HG02973 (cell line): ENCODE measurements at regions not wholly inside any gene's neighbourhood (a gene's known extent, or its start where the extent isn't known, plus 50 kb on each side); places are given as distances from the start of the nearest gene placed in this dataset.

Experiments used
- ATAC-seq: cut with Tn5 transposase; IDR thresholded peaks from one replicate; pipeline ENCODE4 v1.9.1; 2021; ENCODE audit warnings: moderate library complexity; ENCODE audit not compliant: unreplicated experiment

DNA sequence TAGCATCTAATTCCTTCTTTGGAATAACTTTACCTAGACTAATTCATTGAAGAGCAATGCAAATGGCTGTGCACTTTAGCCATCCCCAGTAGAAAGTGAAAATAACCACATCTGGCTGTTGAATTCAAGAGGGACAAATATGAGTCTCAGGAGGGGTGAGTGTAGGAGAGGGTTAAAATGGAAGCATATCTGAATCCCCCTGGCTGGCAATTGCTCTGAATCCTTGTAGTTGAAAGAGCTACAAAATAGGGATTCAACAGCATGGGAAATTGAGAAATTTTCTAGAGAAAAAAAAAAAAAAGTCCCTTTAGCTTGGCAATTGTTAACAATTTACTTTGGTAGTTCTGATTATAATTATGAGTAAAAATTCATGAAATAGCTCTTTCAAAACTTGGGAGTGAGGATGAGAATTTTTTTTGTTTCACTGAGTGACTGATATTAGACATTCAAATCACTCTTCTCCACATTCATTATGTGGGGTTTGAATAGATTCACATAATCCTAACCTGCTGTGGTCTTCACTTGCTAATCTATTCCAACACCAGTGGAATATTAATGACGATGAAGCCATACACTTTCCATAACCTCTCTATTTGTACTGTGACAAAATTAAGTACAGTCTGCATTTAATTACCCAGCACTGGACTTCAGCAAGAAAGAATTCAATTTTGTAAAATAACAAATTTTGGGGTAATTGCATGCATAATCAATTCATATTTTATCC lies 569.0 kb upstream of the MCTP2 start:
- ATAC-seq: no peak

DNA sequence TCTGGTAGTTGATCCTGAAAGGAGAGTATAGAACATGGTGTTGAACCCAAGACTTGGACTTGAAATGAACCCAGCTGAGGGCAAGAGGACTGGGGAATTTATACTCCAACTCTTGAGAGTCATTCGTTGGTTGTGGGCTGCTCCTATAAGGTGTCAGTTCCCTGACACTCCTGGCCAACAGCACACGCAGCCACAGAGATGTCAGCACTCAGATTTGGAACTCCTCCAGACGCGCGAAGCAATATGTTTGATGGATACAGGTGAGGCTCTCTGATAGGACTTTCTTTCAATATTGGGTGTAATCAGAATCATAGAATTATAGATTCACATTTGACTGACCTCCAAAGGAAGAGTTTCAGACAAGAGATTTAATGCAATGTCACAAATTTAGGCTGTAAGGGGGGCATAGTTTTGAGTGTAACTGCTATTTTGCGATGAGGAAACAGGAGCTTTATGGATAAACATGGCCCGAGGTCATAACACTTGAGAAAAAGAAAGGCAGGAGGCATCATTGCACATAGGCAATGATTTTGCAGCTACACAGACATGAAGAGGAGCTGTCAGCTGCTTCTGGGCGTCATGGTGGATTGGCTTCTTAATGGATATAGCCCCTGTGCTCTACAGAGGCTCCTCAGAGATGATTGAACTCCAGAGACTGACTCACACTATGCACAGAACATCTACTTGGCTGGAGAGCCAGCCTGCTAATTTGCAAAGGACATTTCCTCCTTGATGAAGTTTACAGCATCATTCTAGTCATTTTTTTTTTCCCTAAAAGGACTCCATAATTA lies 569.2 kb upstream of the RGMA start:
- no peak for ATAC-seq

DNA sequence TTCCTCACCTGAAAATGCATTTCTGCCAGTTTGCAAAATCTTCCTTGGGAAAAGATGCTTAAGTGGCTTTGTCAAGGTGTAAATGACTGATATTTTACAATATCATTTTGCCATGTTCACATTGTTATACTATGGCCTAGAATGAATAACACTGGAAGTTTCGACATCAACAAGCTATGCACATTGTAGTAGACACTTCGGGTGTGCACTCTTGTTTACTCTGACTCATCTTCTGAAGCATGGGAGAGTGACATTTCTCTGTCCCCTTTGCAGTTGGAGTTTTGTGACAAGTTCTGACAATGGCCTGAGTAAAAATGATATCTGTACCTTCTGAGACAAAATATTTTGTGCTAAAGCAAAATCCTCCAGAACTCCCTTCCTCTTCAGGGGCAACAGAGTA lies 567.0 kb upstream of the RGMA start:
- no peak for ATAC-seq

DNA sequence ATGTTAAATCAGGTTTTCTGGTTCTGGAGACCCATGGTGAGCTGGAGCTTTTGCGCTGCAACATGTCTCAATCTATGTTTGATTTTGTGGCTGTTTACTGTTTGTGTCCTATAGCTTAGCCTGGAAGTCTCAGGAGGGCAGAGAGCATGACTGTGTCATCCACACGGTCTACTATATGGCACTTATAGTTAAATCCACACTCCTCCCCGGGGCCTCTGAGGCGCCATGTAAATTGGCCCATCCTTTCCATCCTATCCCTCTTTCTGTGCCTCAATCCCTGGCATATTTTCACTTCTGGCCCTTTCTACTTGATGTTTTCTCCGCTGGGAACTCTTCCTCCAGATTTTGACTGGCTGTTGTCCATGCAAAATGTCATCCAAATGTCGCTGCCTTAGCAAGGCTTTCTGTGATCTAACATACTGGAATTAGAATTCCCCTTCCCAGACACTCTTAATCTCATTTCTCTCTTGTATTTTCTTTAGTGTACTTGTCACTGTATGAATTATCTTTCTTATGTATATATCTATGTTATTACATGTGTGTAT lies 560.8 kb upstream of the RGMA start:
- ATAC-seq: no peak

DNA sequence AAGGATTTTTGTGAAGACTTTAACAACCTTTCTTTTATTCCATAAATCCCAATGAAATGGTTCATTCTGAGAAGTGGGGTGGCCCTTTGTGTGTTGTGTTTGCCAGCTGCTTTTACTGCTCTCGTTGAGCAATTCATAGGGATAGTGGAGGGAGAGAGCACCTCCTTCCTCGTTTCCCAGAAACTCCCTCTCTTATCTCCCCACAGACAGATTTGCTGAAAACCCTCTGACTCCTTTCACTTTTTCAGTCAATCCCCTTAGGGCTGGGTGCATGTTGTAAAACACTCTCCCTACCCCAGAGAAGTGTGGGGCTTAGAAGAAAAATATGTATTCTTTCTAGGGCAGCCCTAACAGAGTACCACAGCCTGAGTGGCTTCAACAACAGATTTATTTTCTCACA lies 557.2 kb upstream of the RGMA start:
- no peak for ATAC-seq

DNA sequence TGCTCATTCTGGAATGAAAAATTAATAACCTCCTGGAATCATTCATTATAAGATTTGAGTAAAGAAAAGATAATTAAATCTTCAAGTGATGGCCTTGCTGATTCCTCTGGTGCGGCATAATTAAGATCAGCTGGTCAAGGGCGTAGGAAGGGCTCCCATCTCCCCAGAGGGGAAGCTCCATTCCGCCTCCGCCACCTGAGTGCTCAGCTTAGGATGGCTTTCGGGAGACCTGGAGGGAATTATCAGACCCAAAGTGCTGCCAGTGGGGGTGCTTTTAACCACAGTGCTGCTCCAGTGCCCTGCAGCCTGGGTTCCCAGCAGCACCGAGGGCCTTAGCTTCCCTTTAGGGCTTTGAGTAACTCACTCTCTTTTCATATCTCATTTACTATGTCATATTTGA lies 556.6 kb upstream of the RGMA start:
- no peak for ATAC-seq

DNA sequence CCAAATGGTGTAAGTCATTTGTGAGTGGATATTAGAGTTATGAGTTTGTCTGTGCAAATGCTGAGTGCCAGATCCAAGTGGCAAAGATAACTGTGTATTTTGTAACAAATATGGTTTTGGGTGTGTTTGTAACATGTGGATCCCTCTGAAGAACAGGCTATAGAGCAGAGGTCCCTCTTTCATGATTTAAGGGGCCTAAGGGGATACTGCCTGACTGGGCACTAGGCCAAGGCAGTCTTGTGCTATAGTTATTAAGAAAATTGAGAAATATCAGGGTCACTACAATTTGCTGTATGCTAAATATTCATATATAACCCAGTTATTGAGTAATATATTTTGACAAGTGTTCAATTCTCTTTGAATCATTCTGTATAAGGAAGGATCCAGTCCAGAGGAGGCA lies 555.6 kb upstream of the RGMA start:
- no peak for ATAC-seq

DNA sequence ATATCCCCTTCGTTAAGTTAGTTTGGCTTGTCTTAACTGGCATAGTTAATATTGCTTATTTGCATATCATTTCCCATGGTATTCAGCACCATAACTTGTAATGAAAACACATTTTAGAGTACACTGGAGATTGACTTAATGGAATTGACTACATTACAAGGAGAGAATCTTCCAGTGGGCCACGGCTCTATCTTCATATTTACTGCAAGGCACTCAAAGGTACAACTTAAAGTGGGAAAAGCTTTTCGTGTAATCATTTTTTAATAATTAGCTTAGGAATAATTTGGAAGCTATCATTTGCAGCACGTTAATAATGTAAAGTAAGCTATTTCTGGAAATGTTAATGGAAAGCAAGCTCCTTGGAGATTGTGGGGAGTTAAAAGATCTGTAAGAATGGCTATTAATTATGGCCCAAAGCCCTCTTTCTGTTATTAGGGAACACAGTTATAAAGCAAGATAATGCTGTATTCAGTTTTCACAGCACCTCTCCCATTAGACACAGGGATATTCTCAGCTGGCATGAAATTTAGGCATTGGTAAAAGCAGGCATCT lies 551.5 kb upstream of the RGMA start:
- ATAC-seq: no peak

DNA sequence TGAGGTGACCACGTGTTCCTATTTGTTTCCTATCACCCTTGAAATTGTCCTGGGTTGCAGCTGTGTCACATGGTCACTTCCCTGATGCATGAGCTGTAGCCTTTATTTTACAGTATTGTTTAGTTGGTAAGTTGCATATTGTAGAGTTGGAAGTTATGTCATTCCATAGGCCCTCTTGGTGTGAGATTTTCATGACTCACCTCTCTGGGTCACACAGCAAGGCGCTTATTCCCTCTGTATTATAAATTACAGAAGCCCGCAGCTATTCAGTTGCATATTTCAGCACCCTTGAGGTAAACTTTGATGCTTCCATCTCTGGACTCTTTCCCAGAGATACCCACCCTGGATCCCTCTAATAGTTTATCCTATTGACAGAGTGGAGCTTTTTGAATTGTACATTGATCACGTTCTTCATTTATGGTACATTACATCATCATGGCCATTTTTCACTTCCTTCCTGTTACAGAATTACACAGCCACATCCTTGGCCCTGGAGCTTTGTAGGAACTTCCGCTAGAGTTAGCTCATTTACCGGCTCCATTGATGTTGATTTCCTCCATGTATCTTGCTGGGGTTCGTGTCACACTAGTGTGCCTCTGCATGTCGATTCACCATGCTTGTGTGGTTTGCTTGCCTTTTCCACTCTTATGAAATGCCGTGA lies 543.1 kb upstream of the RGMA start:
- no peak for ATAC-seq

DNA sequence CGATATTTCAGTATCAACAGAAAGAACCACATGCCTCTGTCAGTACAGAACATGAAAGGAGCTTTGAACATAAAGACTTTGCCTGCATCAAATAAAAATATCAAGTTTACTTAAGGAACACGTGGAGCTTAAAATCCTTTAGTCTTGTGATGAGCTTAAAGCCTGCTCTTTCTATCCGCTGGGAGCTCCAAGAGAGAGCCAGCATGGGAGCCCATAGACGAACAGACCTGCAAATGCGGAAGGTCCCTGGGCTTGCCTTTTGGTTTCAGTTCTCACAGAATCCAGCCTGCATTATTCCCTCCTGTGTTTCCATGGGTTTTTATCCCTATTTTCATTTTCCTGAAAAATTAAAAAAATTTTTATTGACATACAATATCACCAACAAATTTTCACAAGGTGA lies 530.6 kb upstream of the RGMA start:
- ATAC-seq: no peak

DNA sequence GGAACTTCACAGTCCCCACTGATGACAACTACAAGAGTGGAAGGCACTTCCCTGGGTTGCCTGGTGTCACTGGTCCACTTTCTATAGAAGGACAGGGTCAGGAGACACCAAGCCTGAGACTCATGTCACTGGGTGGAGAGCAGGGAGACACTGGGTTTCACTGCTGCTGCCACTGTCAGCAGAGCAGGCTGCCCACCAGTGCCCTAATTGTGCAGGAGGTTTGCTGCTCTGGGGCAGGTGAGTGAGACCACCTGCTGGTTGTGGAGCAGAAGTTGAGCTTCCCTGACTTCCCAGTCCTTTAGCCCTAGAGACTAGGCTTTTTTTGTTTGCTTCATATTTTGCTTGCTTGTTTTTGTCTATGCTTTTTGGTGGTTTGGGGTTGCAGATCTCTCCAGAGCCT lies 528.4 kb upstream of the RGMA start:
- ATAC-seq: no peak

DNA sequence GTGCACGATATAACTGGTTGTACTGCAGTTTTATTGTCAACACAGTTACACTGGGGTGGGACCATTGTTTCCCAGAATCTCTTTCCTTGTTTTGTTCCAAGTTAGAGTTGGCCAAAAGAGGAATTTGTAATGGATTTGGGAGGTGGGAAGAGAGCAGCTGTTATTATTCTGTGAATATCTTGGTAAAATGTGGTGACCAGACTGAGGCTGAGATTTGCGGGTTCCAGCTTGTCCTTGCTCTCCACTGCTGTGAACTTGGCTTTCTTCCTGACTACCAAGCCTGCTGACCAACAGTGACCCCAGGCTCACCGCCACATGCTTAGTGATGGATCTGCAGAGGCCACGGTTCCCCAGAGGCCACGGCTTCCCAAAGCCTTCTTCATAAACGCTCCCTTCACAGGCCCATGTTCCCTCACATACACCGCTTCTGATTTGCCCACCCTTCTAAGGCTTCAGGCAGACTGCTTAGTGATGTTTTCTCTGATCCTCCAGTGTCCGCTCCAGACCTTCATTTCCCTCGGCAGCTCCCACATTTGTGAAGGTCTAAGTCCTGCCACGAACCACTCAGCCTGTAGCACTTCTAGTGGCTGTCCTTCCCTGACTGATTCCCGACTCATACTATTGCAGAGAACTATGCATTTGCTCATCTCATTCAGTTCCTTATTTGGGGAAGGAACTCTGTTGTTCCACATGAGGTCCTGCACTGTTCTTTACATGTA lies 525.5 kb upstream of the RGMA start:
- ATAC-seq: no peak

DNA sequence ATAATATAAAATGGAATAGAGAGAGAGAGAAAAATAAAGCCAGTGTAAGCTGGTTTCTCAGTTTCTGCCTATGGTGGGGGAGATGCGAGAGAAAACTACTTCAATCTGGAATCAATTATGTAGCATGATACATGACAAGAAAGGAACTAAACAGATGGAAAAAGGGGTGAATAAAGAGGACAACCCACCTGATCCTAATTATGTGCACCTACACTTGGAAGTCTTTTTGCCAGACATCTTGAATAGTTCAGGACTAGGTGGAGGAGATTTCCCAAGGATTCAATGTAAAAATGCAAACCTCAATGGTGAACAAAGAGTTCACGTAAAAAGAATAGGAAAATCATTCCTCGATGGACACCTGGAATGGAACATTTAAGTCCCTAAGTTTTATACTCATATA lies 524.4 kb upstream of the RGMA start:
- no peak for ATAC-seq

DNA sequence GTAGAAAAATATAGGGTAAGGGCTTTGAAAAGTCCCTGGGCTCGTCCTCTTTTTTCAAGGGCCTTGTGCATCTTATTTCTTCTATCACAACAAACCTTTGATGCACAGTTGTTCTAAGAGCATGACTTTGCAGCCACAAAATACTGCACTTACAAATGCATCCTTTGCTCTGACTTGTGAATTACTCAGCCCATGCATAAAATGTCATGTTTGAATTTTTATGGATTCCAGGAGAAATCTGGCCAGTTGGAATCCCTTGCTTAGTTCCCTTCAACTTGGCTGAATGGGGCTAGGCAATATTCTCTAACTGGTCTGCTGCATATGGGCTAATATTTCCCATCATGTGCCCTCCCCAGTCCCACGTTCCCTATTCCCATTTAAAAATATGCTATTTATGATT lies 523.9 kb upstream of the RGMA start:
- ATAC-seq: no peak

DNA sequence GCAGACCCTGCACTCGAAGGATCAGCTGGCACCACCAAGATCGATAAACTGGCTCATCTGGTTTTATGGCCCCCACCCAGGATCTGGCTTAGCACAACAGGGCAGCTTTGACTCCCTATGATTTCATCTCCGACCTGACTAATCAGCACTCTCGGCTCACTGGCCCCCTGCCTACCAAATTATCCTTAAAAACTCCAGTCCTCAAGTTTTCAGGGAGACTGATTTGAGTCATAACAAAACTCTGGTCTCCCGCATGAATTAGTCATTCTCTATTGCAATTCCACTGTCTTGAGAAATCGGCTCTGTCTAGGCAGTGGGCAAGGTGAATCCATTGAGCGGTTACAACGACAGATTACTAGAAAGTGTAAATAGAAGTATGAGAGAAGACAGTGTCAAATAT lies 521.9 kb upstream of the RGMA start:
- ATAC-seq: no peak

DNA sequence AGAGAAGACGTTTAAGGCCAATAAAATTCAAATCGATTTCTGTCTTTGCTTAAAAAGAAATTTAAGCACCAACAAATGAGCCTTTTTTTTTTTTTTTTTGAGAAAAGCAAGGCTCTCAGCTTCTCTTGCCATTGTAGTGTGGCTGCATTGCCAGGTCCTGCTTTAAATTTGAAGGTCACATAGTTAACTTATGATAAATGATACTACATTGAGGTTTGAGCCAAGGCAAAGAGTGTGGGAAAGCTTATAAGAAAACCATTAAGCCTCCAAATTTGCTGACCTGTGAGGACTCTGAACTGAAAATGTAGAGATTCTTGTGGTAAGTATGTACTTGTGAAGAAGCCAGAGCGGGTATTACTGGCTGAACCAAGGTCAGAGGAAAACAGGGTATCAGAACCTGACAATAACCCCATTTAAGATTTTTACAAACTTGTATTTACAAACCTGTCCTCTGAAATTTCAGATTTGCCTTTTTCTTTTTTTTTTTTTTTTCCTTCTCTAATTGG lies 519.7 kb upstream of the RGMA start:
- no peak for ATAC-seq

DNA sequence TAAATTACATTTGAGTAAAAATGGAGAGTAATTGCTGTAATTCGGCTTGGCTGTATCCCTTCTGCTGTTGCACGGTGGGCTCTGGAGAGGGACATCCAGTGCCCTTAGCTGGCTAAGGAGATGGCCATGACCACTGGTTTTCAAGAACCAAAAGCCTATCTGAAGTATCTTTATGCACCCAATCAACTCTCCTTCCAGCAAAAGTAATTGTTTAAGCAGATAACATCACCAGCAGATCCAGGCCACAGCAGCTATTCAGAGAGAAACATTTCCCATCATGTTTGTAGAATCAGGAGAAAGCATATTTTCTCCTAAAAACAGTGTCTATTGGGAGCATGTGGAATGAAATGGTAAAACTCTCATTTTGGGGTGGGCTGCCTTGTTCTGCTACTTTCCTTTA lies 514.5 kb upstream of the RGMA start:
- ATAC-seq: no peak

DNA sequence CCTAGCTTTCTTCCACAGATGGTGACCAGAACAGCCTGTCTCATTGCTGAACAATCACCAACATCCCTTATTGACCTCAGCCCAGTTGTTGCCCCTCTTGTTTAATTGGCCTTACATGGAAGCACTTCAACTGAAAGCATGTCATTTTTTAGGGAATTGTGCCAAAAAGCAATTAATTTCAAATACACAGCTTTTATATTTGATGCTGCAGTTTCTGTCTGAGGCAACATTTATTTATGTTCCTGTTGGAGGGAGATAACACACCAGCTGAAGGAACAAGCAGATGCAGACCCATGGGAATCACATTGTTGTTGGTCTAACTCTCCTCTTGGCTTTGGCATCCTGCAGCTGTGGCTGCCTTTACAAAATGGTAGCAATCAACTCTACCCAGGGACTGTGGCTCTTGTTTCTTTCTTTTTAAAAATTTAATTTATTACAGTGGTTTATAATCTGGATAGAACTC lies 498.1 kb upstream of the RGMA start:
- no peak for ATAC-seq

DNA sequence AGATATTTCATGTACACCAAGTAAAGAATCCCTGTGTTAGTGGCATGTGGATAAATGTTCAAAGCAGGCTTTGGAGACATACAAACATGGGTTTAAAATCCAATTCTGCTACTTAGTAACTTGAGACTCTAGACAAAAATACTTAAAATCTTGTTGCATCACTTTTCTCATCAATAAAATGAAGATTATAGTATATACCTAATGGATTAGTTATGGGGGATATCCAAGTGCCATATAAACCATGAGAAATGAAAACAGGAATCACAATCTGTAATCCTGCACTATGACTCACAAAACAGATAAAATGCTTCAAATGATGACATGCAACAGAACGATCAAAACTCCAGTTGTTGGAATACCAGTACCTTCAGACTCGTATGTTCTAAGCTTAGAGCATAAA lies 496.0 kb upstream of the RGMA start:
- no peak for ATAC-seq

DNA sequence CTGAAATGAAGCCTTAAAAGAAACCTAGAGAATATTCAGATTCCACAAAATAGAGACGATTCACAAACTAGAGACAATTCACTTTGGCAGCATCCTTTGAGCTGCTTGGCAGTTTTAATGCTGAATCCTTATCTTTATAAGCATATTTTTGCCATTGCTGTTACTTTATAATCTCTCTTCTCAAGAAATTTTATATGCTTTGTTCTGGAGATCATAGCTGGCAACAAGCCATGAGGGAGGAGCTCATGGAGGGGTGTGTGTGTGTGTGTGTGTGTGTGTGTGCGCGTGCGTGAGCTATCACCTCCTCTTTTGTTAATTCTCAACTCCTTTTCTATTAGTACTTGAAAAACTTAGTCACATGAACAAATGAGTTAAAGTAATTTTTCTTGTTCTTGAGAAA lies 495.0 kb upstream of the RGMA start:
- ATAC-seq: no peak

DNA sequence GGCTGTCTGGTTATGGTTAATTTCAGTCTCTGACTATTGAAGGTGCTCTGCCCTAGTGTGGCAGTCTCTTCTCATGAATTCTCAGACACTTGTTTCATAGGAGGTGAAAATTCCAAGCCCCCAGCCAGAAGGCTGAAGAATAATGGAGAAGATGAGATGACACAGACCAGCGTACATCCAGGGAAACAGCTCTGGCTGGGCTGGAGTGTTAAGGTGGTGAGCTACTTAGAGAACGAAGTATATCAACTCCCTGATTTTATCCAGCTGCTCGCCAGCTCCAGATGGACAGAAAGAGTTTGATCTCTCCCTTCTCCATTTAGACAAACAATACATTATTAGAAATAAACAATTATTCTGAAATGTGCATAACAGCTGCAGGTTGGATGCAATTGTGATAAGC lies 494.5 kb upstream of the RGMA start:
- ATAC-seq: no peak
